ENCODE measurements at regions not wholly inside any gene's neighbourhood (a gene's known extent, or its start where the extent isn't known, plus 50 kb on each side); places are given as distances from the start of the nearest gene placed in this dataset.
A peak's percentile ranks its signal among the peaks of the same experiment; 100 is the strongest.

DNA sequence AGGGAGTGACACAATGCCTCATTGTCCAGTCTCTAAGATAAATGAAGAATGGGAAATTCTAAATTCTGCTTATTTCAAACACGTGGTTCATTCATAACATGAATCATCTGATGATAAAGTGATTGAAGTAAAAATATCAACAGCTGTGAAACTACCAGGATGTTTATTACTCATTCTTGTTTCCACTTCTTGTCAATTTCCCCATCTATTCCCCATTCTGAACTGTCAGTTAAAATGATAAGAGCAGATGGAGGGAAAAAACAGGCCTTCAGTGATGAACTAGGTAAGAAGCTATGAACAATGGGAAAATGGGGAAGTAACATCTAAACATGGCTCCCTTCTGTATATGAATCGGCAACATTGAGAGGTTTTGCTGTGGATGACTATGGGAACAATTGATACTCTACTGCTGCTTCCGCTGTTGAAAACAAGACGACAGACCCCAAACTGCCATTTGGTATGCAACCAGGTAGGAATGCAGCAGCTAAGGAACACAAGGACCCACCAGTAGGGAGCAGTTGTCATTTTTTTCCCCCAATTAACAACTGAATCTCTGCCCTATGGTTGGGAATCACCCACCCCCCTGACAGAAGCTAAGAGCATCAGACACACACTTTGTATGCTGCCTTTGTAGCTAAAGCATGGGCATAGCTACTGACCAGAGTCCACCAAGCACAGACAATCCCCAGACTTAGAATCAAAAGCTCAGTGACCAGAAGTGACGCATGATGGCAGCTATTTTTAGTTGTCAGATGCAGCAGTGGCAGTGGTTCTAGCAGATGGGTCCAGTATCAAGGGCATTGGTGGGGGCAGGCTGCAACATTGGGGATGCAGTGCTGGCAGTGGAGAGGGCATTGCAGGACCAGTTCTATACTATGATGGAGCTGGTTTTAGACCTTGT, 52.9 kb upstream of the ZNF366 start:
- H3K36me3 Mint-ChIP-seq = no peaks in the 10 kb centered on the region
- no peak overlapping the region for H3K4me3 ChIP-seq
- H3K27me3 Mint-ChIP-seq (ENCODE audit: insufficient read depth, low read depth) = peaks cover 9% of the 10 kb centered on the region
- no peak overlapping the region for H3K9ac ChIP-seq
- H4K20me1 ChIP-seq (ENCODE audit: low read depth) = no peaks in the 10 kb centered on the region
- no peak for DNase-seq (ENCODE audit: low spot score)
- H2AFZ ChIP-seq (replicated peaks) = peak overlapping the region; percentile 39
- no peak overlapping the region for H3K27ac ChIP-seq
- no peaks in the 10 kb centered on the region for H3K79me2 ChIP-seq (ENCODE audit: low read depth)
- H3K4me1 ChIP-seq = peaks cover 13% of the 10 kb centered on the region
- TF ChIP-seq, protein P1, sequence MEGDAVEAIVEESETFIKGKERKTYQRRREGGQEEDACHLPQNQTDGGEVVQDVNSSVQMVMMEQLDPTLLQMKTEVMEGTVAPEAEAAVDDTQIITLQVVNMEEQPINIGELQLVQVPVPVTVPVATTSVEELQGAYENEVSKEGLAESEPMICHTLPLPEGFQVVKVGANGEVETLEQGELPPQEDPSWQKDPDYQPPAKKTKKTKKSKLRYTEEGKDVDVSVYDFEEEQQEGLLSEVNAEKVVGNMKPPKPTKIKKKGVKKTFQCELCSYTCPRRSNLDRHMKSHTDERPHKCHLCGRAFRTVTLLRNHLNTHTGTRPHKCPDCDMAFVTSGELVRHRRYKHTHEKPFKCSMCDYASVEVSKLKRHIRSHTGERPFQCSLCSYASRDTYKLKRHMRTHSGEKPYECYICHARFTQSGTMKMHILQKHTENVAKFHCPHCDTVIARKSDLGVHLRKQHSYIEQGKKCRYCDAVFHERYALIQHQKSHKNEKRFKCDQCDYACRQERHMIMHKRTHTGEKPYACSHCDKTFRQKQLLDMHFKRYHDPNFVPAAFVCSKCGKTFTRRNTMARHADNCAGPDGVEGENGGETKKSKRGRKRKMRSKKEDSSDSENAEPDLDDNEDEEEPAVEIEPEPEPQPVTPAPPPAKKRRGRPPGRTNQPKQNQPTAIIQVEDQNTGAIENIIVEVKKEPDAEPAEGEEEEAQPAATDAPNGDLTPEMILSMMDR (IDR thresholded peaks at IDR 0.05) = no peak
- TF ChIP-seq EZH2 (IDR thresholded peaks at IDR 0.05) (no peak), EZH2phosphoT487 (IDR thresholded peaks at IDR 0.05) (no peak)
- no peaks in the 10 kb centered on the region for H3K9me3 ChIP-seq (ENCODE audit: low read depth)
- H3K9me3 Mint-ChIP-seq = peaks cover 4% of the 10 kb centered on the region
- peaks cover 42% of the 10 kb centered on the region for H3K4me1 Mint-ChIP-seq
- H3K4me3 Mint-ChIP-seq = no peak overlapping the region
- no peaks in the 10 kb centered on the region for H3K36me3 ChIP-seq
- no peak overlapping the region for H3K4me2 ChIP-seq
- no peaks in the 10 kb centered on the region for H3K27me3 ChIP-seq
- H3F3A ChIP-seq (ENCODE audit: low read depth) = peaks cover 14% of the 10 kb centered on the region
- H3K27ac Mint-ChIP-seq = no peak overlapping the region

DNA sequence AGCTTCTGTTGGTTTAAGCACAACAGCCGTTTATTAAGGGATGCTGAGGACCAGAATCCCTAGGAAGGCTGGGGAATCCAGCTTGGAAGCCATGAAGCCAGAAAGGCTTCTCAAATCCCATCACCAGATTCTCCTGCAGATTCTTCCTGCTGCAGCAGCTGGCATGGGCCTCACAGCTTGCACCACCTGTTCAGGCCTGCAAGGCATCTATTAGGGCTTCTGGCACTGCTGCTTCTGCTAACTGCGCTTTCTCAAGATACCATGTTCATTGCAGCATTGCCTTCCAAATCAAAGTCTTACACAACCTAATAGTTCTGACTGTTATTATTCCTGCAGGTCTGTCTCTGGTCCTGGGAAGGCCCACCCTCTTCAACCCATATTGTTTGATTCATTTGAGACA, 51.2 kb upstream of the ZNF366 start:
- H3K4me1 ChIP-seq = peaks cover 14% of the 10 kb centered on the region
- no peaks in the 10 kb centered on the region for H3K9me3 Mint-ChIP-seq
- peak overlapping the region; percentile 43 for H3K27ac Mint-ChIP-seq
- H4K20me1 ChIP-seq (ENCODE audit: low read depth) = no peaks in the 10 kb centered on the region
- peaks cover 45% of the 10 kb centered on the region for H3K4me1 Mint-ChIP-seq
- H3K27me3 ChIP-seq = no peaks in the 10 kb centered on the region
- no peaks in the 10 kb centered on the region for H3K9me3 ChIP-seq (ENCODE audit: low read depth)
- no peak overlapping the region for H3K9ac ChIP-seq
- H3K27ac ChIP-seq = no peak overlapping the region
- no peak for DNase-seq (ENCODE audit: low spot score)
- no peak overlapping the region for H2AFZ ChIP-seq (replicated peaks)
- no peaks in the 10 kb centered on the region for H3K79me2 ChIP-seq (ENCODE audit: low read depth)
- H3F3A ChIP-seq (ENCODE audit: low read depth) = peaks cover 14% of the 10 kb centered on the region
- no peaks in the 10 kb centered on the region for H3K36me3 Mint-ChIP-seq
- H3K4me2 ChIP-seq = no peak overlapping the region
- H3K4me3 Mint-ChIP-seq = no peak overlapping the region
- no peak overlapping the region for H3K4me3 ChIP-seq
- H3K27me3 Mint-ChIP-seq (ENCODE audit: insufficient read depth, low read depth) = peaks cover 6% of the 10 kb centered on the region
- H3K36me3 ChIP-seq = no peaks in the 10 kb centered on the region
- TF ChIP-seq EZH2 (IDR thresholded peaks at IDR 0.05) = no peak
- no peak for TF ChIP-seq EZH2phosphoT487 (IDR thresholded peaks at IDR 0.05)
- TF ChIP-seq, protein P1 (IDR thresholded peaks at IDR 0.05) = no peak

GRCh38 chr5:72558046-72558336, 50.8 kb upstream of the ZNF366 start:
- Histone ChIP-seq H3K4me2 (no peak overlapping the region), H3K79me2 (ENCODE audit: low read depth) (no peaks in the 10 kb centered on the region), H2AFZ (replicated peaks) (no peak overlapping the region), H3K4me1 (peaks cover 14% of the 10 kb centered on the region), H3K9me3 (ENCODE audit: low read depth) (no peaks in the 10 kb centered on the region), H3K9ac (no peak overlapping the region), H3K36me3 (no peaks in the 10 kb centered on the region), H4K20me1 (ENCODE audit: low read depth) (no peaks in the 10 kb centered on the region), H3K27me3 (no peaks in the 10 kb centered on the region), H3K4me3 (no peak overlapping the region), H3K27ac (no peak overlapping the region), H3F3A (ENCODE audit: low read depth) (peaks cover 14% of the 10 kb centered on the region)
- peaks cover 43% of the 10 kb centered on the region for H3K4me1 Mint-ChIP-seq
- no peaks in the 10 kb centered on the region for H3K9me3 Mint-ChIP-seq
- TF ChIP-seq EZH2phosphoT487 (IDR thresholded peaks at IDR 0.05) (no peak), EZH2 (IDR thresholded peaks at IDR 0.05) (no peak)
- TF ChIP-seq, protein P1 (IDR thresholded peaks at IDR 0.05) = no peak
- peaks cover 6% of the 10 kb centered on the region for H3K27me3 Mint-ChIP-seq (ENCODE audit: insufficient read depth, low read depth)
- H3K36me3 Mint-ChIP-seq = no peaks in the 10 kb centered on the region
- no peak overlapping the region for H3K4me3 Mint-ChIP-seq
- H3K27ac Mint-ChIP-seq = peak overlapping the region; percentile 84
- no peak for DNase-seq (ENCODE audit: low spot score)
